ENCODE measurements at regions not wholly inside any gene's neighbourhood (a gene's known extent, or its start where the extent isn't known, plus 50 kb on each side); places are given as distances from the start of the nearest gene placed in this dataset.

DNA sequence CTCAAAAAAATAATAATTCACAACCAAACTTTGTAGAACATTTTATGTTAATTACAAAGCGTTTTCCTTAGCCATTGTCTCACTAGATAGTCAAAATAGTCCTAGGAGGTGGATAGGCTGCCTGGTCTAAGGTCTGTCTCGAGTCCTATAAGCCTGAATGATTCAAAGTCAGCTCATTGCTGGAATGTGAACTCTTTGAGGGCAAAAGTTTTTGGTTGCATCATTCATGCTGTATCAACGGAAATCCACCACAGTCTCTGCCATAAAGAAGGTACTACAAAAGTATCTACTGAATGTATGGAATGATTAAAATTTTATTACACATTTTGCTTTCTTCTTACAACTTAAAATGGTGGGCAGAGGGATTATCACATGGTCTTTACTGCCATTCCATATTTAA, 387.3 kb upstream of the RARB start:
- Histone ChIP-seq H3K4me1 (replicated peaks in 1 of 2; ENCODE audit: control insufficient read depth in 2 of 2, insufficient read depth in 2 of 2, low read length in 2 of 2) (no peaks in the 10 kb centered on the region), H3K27ac (ENCODE audit: extremely low read depth, low read depth, low read length) (no peak overlapping the region), H3K36me3 (ENCODE audit: control insufficient read depth, insufficient read depth, low read length) (no peaks in the 10 kb centered on the region), H3K4me3 (no peak overlapping the region), H3K27me3 (ENCODE audit: control insufficient read depth in 2 of 2, insufficient read depth in 2 of 2, low read length in 2 of 2) (no peaks in the 10 kb centered on the region), H3K4me2 (ENCODE audit: insufficient read depth, low read length) (no peak overlapping the region), H4K20me1 (replicated peaks; ENCODE audit: control insufficient read depth, insufficient read depth, low read length) (no peaks in the 10 kb centered on the region), H3K9ac (ENCODE audit: insufficient read depth in 1 of 2, low read depth in 2 of 2, low read length in 2 of 2) (no peak overlapping the region), H2AFZ (ENCODE audit: low read depth, low read length) (no peak overlapping the region), H3K9me3 (replicated peaks; ENCODE audit: control insufficient read depth, insufficient read depth, low read depth, low read length) (peaks cover under 1% of the 10 kb centered on the region; the same call in 1 of the 2 replicates), H3K9me1 (ENCODE audit: control insufficient read depth, insufficient read depth, low read length) (no peaks in the 10 kb centered on the region), H3K79me2 (ENCODE audit: control insufficient read depth, insufficient read depth, low read length) (no peaks in the 10 kb centered on the region)
- in situ Hi-C loops (cut with MboI) (no loop called here), intact Hi-C loops (cut with micrococcal nuclease) (no loop called here)
- BruUV-seq (replicated peaks) = no TSS peak
- ATAC-seq = no peak
- no peak for FAIRE-seq
- WGBS (ENCODE audit: insufficient coverage, low coverage, missing lambda C conversion rate) = 0% methylated on average over 3 of the region's 3 CpGs
- DNase-seq (ENCODE audit: extremely low read depth in 1 of 4, low spot score in 3 of 4) = no peak
- TF ChIP-seq HDAC8 (tag; IDR thresholded peaks at IDR 0.05) = no peak
- no peak for TF ChIP-seq SMC3 (conservative IDR thresholded peaks at IDR 0.05; ENCODE audit: insufficient read depth, low read depth, low read length)
- no peak for TF ChIP-seq KHSRP (IDR thresholded peaks at IDR 0.05)
- no peak for TF ChIP-seq PHTF2 (CRISPR knock-in tag; IDR thresholded peaks at IDR 0.05)
- no peak for TF ChIP-seq MEF2A (IDR thresholded peaks at IDR 0.05; ENCODE audit: control insufficient read depth, low read depth, low read length)
- TF ChIP-seq ZBTB8A (IDR thresholded peaks at IDR 0.05; ENCODE audit: partially characterized antibody) = no peak
- TF ChIP-seq, protein P1, sequence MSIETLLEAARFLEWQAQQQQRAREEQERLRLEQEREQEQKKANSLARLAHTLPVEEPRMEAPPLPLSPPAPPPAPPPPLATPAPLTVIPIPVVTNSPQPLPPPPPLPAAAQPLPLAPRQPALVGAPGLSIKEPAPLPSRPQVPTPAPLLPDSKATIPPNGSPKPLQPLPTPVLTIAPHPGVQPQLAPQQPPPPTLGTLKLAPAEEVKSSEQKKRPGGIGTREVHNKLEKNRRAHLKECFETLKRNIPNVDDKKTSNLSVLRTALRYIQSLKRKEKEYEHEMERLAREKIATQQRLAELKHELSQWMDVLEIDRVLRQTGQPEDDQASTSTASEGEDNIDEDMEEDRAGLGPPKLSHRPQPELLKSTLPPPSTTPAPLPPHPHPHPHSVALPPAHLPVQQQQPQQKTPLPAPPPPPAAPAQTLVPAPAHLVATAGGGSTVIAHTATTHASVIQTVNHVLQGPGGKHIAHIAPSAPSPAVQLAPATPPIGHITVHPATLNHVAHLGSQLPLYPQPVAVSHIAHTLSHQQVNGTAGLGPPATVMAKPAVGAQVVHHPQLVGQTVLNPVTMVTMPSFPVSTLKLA (conservative IDR thresholded peaks at IDR 0.05) = no peak
- TF ChIP-seq YY1 (IDR thresholded peaks at IDR 0.05; ENCODE audit: borderline replicate concordance in 1 of 3, control insufficient read depth in 1 of 3, extremely low read depth in 1 of 3, insufficient read depth in 3 of 3, insufficient read length in 1 of 3, insufficient replicate concordance in 2 of 3, low read depth in 1 of 3, low read length in 2 of 3) = no peak
- no peak for TF ChIP-seq ZNF23 (CRISPR knock-in tag; IDR thresholded peaks at IDR 0.05)
- TF ChIP-seq, protein P2, sequence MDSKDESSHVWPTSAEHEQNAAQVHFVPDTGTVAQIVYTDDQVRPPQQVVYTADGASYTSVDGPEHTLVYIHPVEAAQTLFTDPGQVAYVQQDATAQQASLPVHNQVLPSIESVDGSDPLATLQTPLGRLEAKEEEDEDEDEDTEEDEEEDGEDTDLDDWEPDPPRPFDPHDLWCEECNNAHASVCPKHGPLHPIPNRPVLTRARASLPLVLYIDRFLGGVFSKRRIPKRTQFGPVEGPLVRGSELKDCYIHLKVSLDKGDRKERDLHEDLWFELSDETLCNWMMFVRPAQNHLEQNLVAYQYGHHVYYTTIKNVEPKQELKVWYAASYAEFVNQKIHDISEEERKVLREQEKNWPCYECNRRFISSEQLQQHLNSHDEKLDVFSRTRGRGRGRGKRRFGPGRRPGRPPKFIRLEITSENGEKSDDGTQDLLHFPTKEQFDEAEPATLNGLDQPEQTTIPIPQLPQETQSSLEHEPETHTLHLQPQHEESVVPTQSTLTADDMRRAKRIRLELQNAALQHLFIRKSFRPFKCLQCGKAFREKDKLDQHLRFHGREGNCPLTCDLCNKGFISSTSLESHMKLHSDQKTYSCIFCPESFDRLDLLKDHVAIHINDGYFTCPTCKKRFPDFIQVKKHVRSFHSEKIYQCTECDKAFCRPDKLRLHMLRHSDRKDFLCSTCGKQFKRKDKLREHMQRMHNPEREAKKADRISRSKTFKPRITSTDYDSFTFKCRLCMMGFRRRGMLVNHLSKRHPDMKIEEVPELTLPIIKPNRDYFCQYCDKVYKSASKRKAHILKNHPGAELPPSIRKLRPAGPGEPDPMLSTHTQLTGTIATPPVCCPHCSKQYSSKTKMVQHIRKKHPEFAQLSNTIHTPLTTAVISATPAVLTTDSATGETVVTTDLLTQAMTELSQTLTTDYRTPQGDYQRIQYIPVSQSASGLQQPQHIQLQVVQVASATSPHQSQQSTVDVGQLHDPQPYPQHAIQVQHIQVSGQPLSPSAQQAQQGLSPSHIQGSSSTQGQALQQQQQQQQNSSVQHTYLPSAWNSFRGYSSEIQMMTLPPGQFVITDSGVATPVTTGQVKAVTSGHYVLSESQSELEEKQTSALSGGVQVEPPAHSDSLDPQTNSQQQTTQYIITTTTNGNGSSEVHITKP (IDR thresholded peaks at IDR 0.05; ENCODE audit: partially characterized antibody) = no peak
- TF ChIP-seq MIER1 (IDR thresholded peaks at IDR 0.05; ENCODE audit: low read depth) = no peak
- no peak for TF ChIP-seq FOXA1 (IDR thresholded peaks at IDR 0.05; ENCODE audit: borderline replicate concordance)
- ChIA-PET CTCF (ENCODE audit: low intra/inter-chr PET ratio) (no interaction called here), POLR2A (no interaction called here)

Data from K562 (cell line).